Stimulated activated CD8-positive, alpha-beta memory T cell treated with anti-CD3 and anti-CD28 coated beads, Interleukin-7, amount 100 ng/mL, for 24 hours (primary cell): ENCODE measurements at regions not wholly inside any gene's neighbourhood (a gene's known extent, or its start where the extent isn't known, plus 50 kb on each side); places are given as distances from the start of the nearest gene placed in this dataset.

Experiments used
- DNase-seq: peaks from one replicate; pipeline ENCODE4 v3.0.0-alpha.2; 2020; ENCODE audit warnings: low read depth

DNA sequence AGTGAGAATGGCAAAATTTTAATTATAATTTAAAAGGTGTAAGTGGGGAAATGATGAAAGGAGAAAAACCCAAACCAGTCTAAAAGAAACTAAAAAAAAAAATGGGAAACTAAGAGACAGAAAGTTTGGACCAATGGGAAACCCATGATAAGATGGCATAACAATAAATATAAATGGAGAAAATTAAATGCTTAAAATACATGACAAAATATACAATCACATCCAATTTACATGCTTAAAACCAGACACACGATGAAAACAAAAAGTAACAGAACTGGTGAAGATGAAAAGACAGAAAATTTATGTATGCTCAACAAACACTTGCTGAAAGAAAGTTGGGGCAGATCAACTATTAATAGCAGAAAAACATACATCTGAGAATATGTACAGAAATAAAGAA is 1471.1 kb downstream of the TBC1D22A start:
- DNase-seq: no peak

GRCh38 chr22:48228468-48228867 is 1466.0 kb downstream of the TBC1D22A start:
- DNase-seq: no peak

GRCh38 chr22:48227341-48228018 is 1465.0 kb downstream of the TBC1D22A start:
- DNase-seq: no peak

DNA sequence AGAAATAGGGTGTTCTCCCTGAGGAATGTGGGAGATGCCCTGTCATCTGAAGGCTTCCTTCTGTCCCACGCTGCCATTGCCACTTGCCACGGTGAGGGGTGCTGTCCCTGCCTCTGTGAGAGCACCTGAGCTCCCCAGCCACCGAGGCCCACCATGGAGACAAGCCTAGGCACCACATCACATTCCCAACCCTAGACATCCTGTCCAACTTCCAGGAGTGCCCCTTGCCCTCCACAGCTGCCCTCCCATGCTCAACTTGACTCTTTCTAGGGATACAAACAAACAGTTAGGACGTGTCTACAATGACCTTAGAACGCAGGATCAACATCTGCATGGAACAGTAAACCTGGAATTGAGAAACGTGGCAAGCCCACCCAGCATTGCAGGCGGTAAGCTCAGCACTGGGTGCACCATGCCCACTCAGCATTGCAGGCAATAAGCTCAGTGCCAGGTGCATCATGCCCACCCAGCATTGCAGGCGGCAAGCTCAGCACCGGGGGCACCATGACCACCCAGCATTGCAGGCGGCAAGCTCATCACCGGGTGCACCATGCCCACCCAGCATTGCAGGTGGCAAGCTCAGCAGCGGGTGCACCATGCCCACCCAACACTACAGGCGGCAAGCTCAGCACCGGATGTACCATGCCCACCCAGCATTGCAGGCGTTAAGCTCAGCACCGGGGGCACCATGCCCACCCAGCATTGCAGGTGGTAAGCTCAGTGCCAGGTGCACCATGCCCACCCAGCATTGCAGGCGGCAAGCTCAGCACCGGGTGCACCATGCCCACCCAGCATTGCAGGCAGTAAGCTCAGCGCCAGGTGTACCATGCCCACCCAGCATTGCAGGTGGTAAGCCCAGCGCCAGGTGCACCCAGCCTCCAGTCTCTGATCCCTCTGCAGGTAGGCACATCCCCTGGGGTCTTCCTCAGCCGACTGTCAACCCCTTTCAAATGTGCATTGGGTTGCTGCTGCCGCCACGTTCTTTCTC is 1463.9 kb downstream of the TBC1D22A start:
- no peak for DNase-seq

DNA sequence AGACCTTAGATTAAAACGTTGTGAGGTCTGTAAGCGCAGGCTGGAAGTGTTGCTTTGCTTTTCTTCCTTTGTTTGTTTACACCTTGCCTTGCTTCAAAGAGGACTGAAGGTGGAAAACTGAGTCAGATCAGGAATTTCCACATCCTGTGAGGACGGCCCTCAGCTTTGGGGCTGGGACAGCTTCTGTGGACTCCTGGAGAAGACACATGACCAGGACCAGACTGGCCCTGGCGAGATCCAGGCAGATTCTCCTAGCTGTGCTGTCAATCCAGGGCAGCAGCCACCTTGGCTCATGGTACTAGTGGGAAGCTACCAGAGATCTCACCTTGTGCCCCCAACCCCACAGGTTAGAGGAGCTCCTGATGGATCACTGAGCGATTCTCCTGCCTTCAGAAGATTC is 1461.9 kb downstream of the TBC1D22A start:
- DNase-seq: no peak

DNA sequence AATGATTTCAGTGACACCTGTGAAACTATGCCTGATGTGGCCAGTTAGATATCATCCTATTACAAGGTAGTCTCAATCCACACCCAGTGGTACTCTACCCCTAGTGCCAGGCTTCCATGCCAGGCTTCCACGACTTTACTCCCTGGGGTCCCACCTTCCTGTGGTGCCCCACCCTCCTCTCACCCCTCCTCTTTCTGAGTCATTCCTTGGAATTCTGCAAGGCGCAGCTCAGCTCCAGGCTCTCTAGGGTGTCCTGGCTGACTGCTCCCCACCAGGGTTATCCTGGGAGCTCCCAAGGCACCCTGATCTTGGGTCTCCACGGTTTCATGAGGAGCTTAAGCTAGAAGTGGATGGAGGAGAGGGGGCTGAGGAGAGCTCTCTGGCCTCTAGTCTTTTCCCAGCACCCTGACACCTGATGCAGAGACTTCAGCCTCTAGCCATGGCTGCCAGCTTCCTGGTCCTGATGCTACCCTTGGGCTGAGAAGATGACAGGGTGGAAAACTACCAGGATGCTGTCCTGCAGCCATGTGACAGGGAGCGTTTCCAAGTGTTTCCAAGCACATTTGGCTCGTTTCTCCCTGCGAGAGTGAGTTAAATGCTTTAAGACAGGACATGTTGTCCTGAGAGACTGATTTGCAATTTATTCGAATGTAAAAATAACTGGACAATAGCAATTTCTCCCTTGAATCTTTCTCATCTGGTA is 1461.2 kb downstream of the TBC1D22A start:
- DNase-seq: no peak

DNA sequence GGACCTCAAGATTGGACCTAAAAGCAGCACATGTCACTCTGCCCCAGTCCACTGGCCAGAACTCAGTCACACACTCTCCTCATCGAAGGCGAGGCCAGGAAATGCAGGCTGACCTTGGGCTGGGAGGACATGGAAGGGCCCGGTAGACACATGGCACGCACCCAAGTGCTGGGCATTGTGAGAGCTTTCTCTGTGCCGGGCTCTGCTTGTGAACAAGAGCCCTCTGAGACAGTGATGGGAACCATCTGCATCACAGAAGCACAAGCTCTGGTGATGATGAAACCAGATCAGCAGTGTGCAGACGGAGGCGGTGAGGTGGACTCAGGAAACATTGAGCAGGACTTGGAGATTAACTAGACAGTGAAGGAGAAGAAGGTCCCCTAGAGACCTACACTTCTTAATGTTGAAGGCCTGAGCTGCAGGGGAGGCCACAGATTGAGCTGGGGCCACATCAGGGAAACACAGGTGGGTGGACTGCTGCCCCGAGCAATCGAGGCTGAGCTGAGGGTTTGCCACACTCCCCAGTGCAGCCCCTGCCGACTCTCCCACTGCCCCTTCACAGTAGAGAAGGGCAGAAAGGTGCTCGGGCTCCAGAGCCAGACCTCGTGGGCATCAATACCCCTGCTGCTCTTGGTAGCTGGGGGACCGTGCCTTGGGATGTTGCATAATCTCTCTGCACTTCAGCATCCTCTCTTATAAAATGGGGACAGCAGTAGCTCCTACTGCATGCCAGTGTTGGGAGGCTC is 1460.5 kb downstream of the TBC1D22A start:
- no peak for DNase-seq

- no peak for DNase-seq
Measured at GRCh38 chr22:48218889-48219420, 1456.5 kb downstream of the TBC1D22A start.

DNA sequence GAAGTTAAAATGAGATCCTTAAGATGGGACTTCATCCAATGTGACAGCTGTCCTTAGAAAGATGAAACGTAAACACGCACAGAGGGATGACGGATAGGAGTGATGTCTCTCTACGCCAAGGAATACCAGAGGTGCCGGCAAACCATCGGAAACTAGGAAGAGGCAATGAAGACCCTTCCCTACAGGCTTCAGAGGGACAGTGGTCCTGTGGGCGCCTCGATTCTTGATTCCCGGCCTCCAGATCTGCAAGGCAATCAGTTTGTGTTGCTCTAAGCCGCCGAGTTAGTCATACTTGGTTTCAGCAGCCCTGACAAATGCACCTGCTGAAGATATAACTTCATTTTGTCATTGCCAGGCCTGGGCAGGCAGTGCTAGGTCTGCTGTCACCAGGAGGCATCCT is 1455.1 kb downstream of the TBC1D22A start:
- DNase-seq: no peak

DNA sequence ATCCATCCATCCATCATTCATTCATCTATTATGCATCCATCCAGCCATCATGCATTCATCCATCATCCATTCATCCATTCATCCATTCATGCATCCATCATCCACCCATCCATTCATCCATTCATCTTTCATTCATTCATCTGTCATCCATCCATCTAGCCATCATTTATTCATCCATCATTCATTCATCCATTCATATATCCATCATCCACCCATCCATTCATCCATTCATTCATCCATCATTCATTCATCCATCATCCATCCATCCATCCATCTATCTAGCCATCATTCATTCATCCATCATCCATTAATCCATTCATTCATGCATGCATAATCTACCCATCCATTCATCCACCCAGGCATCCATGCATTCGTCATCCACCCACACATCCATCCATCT is 1450.3 kb downstream of the TBC1D22A start:
- no peak for DNase-seq

GRCh38 chr22:48210812-48211211 is 1448.4 kb downstream of the TBC1D22A start:
- no peak for DNase-seq

DNA sequence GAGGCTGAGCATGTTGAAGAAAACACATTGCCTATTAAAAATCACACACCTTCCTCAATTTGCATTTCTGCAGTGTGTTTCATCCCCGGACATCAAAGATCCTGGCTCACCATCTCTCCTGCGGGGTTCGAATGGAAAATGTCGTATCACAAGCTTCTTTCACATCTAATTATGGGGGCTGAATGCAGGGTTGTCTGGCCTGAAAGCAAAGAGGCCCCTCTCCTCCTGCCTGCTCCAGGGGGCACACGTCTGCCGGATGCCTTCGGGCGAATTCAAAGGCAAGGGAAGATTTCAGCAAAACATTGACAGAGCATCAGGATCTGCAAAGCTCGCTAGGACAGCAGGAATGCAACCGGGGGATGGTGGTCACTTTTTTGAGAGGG is 1447.7 kb downstream of the TBC1D22A start:
- DNase-seq: no peak

- DNase-seq: no peak
Measured at GRCh38 chr22:48209473-48210197, 1447.2 kb downstream of the TBC1D22A start.

- no peak for DNase-seq
Measured at GRCh38 chr22:48208894-48209293, 1446.4 kb downstream of the TBC1D22A start.

DNA sequence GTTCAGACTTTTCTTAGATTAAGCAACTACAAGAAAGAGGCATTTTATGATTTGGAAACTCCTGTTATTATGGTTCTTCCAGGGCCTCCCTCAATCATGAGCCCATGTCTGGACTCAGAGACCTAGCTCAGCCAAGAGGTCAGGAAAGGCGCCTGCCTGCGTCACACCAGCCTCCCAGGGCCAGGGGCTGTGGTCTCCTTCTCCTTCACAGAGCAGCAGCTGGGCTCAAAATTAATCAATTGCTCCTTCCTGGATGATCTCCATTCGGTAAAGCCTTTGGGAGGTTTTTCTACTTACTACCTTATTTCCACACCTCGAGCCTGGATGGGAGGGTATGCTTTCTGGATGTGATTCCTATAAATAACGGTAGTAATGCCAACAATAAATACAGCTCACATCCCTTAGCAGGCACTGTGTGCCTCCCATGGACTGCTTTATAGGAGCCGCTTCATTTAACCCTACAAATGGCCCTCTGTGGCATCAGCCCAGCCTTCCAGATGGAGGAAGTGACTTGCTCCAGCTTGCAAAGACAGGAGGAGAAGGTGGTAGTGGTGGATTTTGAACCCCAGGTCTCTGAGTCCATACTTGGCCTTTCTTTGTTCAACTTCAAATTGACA is 1445.6 kb downstream of the TBC1D22A start:
- no peak for DNase-seq

DNA sequence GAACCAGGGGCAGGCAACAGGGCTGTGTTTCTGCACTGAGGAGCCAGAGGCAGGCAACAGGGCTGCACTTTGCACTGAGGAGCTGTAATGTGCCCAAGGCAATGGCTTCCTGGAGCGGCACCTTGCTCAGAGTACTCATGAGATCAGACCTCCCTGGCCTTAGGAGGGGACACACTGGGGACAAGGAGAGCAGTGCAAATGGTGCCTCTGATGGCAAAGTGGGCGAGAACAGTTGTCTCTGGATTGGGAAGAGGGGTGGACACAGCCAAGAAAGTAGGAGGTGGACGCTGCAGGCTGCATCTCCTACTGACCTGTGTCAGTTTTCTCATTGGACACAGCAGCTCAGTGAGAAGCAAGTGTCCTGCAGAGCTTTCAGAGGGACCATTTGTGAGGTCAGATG is 1443.3 kb downstream of the TBC1D22A start:
- DNase-seq: no peak

DNA sequence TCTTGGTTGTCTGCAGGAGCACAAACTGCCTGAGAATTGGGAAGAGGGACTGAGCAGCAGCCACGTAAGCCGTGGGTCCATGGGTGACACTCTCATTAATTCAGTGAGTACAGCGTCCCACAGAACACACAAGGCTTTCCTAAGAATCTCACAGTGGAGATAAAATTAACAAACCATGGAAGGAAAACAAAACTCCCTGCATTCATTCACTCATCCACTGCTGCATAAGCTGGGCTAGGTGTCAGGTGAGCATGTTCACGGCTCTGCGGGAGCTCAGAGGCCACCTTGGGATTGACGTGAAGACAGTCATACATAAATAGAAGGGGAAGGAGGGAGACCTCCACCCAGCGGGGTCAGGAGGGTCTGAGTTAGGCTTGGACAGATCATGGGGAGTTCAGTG is 1442.7 kb downstream of the TBC1D22A start:
- DNase-seq: no peak

DNA sequence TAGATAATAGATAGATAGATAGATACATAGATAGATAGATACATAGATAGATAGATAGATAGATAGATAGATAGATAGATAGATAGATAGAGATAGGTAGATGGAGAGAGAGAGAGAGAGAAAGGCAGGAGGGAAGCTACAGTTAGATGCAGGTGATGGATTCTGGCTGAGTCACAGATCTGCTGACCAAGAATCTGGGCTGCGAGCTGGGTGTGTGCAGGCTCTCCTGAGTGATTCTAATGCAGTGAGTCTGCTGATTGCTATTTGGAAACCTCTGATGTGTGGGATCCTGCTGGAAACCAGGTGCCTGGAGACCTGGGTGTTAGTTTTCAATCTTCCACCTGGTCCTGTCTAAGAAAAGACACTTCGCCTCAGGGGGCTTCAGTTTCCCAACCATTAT is 1441.8 kb downstream of the TBC1D22A start:
- no peak for DNase-seq

DNA sequence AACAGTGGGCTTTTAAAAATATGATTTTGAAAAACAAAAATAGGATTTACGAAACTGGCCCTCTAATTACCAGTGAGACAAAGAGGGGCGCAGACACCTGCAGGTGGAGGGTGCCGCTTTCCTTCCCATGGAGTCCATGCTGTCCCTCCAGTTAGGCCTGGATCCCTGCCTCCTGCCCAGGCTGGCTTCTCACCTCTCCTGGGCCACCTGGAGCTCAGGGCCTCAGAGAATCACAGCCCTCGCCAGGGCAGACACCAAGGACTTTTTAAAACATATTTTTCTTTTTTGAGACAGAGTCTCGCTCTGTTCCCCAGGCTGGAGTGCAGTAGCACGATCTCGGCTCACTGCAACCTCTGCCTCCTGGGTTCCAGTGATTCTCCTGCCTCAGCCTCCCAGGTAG is 1437.2 kb downstream of the TBC1D22A start:
- no peak for DNase-seq
